HG03064 (cell line): ENCODE measurements at regions not wholly inside any gene's neighbourhood (a gene's known extent, or its start where the extent isn't known, plus 50 kb on each side); places are given as distances from the start of the nearest gene placed in this dataset.

ENCODE experiments used
- ATAC-seq: cut with Tn5 transposase; IDR thresholded peaks from one replicate; pipeline ENCODE4 v1.9.1; 2021; ENCODE audit warnings: low read depth; ENCODE audit not compliant: unreplicated experiment

- no peak for ATAC-seq
Observed at GRCh38 chr11:119496997-119497396, 74.0 kb upstream of the THY1 start.

- no peak for ATAC-seq
Observed at GRCh38 chr11:119496469-119496868, 73.5 kb upstream of the THY1 start.

GRCh38 chr11:119493712-119494111 is 70.7 kb upstream of the THY1 start:
- no peak for ATAC-seq

GRCh38 chr11:119491753-119492510 is 69.0 kb upstream of the THY1 start:
- ATAC-seq: no peak

- ATAC-seq: no peak
Observed at GRCh38 chr11:119490253-119491006, 67.5 kb upstream of the THY1 start.

- ATAC-seq: no peak
Observed at GRCh38 chr11:119489087-119489486, 66.1 kb upstream of the THY1 start.

GRCh38 chr11:119488256-119488995 is 65.5 kb upstream of the THY1 start:
- ATAC-seq: no peak

- ATAC-seq: no peak
Observed at GRCh38 chr11:119486691-119487259, 63.8 kb upstream of the THY1 start.

GRCh38 chr11:119486016-119486415 is 63.0 kb upstream of the THY1 start:
- no peak for ATAC-seq

- ATAC-seq: no peak
Observed at GRCh38 chr11:119484741-119485605, 62.0 kb upstream of the THY1 start.

GRCh38 chr11:119483881-119484371 is 61.0 kb upstream of the THY1 start:
- ATAC-seq: no peak

- no peak for ATAC-seq
Observed at GRCh38 chr11:119483341-119483880, 60.4 kb upstream of the THY1 start.

GRCh38 chr11:119482521-119483011 is 59.6 kb upstream of the THY1 start:
- no peak for ATAC-seq

- no peak for ATAC-seq
Observed at GRCh38 chr11:119481667-119482400, 58.9 kb upstream of the THY1 start.

- ATAC-seq: no peak
Observed at GRCh38 chr11:119481021-119481666, 58.2 kb upstream of the THY1 start.

GRCh38 chr11:119480380-119481020 is 57.5 kb upstream of the THY1 start:
- ATAC-seq: no peak

GRCh38 chr11:119479685-119480275 is 56.8 kb upstream of the THY1 start:
- ATAC-seq: no peak
